ENCODE measurements at regions not wholly inside any gene's neighbourhood (a gene's known extent, or its start where the extent isn't known, plus 50 kb on each side); places are given as distances from the start of the nearest gene placed in this dataset.

DNA sequence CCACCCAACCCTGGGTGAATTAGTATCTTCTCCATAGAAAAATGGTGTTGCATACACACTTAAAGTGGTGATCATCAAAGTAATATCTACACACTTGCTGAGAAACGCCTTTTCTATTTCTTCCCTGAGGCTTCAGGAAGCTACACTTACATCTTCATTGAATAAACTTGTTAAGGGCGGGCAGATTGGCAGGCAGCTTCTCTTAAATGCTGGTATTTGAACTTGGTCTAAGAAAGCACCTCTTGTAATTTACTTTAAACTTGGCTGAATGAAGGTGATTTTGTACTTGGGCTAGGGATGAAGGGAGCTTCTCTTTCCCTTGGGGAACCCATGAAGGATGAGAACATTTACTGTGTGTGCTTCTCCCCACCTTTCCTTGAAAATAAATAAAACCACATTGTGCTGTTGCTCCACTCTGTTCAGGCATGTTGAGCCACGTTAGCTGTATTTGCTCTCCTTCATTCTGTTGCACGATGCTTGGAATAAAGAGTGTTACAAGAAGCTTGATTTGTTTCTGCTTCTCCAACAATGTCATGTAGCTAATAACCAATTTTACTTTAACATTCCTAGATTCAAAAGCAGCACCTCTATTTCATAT is 430.1 kb downstream of the ANKRD50 start:
- TF ChIP-seq, protein P1, sequence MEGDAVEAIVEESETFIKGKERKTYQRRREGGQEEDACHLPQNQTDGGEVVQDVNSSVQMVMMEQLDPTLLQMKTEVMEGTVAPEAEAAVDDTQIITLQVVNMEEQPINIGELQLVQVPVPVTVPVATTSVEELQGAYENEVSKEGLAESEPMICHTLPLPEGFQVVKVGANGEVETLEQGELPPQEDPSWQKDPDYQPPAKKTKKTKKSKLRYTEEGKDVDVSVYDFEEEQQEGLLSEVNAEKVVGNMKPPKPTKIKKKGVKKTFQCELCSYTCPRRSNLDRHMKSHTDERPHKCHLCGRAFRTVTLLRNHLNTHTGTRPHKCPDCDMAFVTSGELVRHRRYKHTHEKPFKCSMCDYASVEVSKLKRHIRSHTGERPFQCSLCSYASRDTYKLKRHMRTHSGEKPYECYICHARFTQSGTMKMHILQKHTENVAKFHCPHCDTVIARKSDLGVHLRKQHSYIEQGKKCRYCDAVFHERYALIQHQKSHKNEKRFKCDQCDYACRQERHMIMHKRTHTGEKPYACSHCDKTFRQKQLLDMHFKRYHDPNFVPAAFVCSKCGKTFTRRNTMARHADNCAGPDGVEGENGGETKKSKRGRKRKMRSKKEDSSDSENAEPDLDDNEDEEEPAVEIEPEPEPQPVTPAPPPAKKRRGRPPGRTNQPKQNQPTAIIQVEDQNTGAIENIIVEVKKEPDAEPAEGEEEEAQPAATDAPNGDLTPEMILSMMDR (IDR thresholded peaks at IDR 0.05), result no peak
- TF ChIP-seq, protein P2, sequence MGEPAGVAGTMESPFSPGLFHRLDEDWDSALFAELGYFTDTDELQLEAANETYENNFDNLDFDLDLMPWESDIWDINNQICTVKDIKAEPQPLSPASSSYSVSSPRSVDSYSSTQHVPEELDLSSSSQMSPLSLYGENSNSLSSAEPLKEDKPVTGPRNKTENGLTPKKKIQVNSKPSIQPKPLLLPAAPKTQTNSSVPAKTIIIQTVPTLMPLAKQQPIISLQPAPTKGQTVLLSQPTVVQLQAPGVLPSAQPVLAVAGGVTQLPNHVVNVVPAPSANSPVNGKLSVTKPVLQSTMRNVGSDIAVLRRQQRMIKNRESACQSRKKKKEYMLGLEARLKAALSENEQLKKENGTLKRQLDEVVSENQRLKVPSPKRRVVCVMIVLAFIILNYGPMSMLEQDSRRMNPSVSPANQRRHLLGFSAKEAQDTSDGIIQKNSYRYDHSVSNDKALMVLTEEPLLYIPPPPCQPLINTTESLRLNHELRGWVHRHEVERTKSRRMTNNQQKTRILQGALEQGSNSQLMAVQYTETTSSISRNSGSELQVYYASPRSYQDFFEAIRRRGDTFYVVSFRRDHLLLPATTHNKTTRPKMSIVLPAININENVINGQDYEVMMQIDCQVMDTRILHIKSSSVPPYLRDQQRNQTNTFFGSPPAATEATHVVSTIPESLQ (CRISPR knock-in tag; IDR thresholded peaks at IDR 0.05), result no peak
- TF ChIP-seq, protein P3, sequence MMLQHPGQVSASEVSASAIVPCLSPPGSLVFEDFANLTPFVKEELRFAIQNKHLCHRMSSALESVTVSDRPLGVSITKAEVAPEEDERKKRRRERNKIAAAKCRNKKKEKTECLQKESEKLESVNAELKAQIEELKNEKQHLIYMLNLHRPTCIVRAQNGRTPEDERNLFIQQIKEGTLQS (CRISPR knock-in tag; conservative IDR thresholded peaks at IDR 0.05), result no peak
- TF ChIP-seq MXD4 (CRISPR knock-in tag; IDR thresholded peaks at IDR 0.05; ENCODE audit: borderline replicate concordance) (no peak), CREM (CRISPR knock-in tag; IDR thresholded peaks at IDR 0.05) (no peak), KAT7 (CRISPR knock-in tag; IDR thresholded peaks at IDR 0.05; ENCODE audit: borderline replicate concordance) (no peak)
- TF ChIP-seq, protein P4, sequence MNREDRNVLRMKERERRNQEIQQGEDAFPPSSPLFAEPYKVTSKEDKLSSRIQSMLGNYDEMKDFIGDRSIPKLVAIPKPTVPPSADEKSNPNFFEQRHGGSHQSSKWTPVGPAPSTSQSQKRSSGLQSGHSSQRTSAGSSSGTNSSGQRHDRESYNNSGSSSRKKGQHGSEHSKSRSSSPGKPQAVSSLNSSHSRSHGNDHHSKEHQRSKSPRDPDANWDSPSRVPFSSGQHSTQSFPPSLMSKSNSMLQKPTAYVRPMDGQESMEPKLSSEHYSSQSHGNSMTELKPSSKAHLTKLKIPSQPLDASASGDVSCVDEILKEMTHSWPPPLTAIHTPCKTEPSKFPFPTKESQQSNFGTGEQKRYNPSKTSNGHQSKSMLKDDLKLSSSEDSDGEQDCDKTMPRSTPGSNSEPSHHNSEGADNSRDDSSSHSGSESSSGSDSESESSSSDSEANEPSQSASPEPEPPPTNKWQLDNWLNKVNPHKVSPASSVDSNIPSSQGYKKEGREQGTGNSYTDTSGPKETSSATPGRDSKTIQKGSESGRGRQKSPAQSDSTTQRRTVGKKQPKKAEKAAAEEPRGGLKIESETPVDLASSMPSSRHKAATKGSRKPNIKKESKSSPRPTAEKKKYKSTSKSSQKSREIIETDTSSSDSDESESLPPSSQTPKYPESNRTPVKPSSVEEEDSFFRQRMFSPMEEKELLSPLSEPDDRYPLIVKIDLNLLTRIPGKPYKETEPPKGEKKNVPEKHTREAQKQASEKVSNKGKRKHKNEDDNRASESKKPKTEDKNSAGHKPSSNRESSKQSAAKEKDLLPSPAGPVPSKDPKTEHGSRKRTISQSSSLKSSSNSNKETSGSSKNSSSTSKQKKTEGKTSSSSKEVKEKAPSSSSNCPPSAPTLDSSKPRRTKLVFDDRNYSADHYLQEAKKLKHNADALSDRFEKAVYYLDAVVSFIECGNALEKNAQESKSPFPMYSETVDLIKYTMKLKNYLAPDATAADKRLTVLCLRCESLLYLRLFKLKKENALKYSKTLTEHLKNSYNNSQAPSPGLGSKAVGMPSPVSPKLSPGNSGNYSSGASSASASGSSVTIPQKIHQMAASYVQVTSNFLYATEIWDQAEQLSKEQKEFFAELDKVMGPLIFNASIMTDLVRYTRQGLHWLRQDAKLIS (CRISPR knock-in tag; IDR thresholded peaks at IDR 0.05; ENCODE audit: borderline replicate concordance), result no peak

All from WTC11 (cell line).